A172 (cell line): ENCODE measurements at regions not wholly inside any gene's neighbourhood (a gene's known extent, or its start where the extent isn't known, plus 50 kb on each side); places are given as distances from the start of the nearest gene placed in this dataset.
"Not testable (repeated sequence)": the region's sequence is repeated elsewhere in the genome, so short reads cannot be mapped to it uniquely, and the experiment has no call there.

ENCODE experiments used
- DNase-seq: peaks from one replicate; pipeline ENCODE4 v3.0.0-alpha.2; 2015; ENCODE audit warnings: low spot score

GRCh38 chr4:65265526-65265925, 404.8 kb downstream of the EPHA5 start:
- DNase-seq, result no peak

DNA sequence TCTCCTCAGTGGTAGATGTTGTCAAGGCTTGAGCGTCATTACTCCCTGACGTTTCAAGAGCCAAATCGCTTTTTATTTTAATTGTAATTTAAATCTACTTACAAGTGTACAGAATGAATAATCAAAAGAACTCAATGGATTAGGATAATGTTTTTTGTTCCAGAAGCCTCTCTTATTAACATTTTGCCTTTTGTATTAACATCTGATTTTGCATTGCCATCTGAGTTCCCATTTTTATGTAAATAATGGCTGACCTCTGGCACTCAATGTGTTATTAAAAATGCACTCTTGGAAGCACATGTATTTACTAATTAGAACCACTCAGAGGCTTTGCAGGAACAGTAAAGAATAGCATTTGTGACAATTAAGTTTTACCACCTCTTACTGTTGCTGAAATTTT, 411.0 kb downstream of the EPHA5 start:
- DNase-seq, result no peak

DNA sequence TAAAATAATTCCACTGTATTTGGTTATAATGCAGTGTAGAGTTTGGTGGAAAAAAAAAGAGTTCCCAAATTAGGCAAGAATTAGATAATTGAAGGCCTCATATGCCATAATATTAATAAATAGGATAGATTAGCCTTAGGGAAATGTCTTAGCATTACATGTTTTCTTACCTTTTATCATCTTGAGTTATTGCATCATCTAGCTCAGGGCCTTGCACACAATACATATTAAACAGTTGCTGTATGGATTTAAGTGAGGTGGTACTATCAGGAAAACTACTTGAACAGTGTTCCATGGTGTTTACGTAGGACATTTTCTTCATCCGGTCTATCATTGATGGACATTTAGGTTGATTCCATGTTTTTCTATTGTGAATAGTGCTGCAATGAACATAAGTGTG, 419.4 kb downstream of the EPHA5 start:
- DNase-seq, result no peak

GRCh38 chr4:65249111-65249510, 421.2 kb downstream of the EPHA5 start:
- DNase-seq, result no peak

DNA sequence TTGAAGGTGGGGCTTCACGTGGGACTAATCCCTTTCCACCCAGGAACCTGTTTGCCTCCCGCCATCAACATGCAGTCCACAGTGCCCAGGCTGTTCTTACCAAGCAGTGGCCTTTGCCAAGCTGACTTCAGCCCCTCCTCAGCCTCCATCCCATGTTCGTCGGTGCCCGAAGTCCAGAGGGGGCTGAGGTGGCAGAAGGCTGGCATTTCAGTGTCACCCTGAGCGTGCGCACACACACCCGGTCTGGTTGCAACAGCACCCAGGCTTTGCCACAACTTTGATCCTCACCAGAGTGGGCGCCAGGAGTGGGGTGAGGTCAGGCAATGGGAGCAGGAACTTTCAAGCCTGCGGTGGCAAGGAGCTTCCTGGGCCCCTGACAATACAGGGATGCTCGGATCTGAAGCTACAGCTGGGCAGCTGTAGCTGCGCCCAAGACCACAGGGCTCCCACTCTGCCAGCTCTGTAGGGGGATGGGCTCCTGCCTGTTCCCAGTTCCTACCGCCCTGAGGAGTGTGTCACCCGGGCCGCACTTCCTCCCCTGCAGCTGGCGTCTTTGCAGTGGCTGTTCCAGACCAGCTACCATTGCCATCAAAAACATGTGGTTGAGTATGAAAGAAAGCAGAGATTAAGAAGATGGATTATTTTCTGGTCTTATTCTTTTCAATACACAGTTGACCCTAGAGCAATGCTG, 428.0 kb downstream of the EPHA5 start:
- DNase-seq, result no peak

GRCh38 chr4:65241257-65241997, 428.9 kb downstream of the EPHA5 start:
- DNase-seq, result peak; percentile 58

GRCh38 chr4:65234061-65234460, 436.2 kb downstream of the EPHA5 start:
- no peak for DNase-seq

GRCh38 chr4:65227628-65228027, 442.7 kb downstream of the EPHA5 start:
- DNase-seq, result no peak

DNA sequence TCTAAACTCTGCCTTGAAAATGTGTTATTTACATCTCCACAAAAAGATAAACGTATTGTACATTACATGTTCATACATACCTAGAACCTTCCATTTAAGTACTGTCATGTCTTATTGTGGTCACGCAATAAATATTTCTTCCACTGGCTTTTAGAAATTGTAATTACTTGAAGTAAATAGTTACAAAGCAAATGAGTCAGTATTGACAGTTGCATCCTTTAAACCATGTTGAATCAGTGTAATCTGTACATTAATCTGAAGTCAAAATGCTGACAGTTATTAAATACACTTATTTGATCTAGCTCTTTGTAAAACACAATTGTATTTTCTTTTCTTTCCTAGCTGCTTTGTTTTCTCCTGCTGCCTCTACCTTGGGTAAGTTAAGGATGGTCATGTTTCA, 446.7 kb downstream of the EPHA5 start:
- no peak for DNase-seq

DNA sequence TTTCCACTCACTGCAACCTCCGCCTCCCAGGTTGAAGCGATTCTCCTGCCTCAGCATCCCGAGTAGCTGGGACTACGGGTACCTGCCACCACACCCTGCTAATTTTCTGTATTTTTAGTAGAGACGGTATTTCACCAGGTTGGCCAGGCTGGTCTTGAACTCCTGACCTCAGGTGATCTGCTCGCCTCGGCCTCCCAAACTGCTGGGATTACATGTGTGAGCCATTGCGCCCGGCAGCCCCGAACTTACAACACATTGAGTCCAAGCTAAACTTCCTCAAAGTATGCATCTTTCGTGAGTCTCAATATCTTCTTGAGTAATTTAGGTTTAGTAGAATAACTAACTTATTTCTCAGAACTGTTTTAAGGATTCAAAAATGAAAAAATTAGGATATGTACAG, 447.2 kb downstream of the EPHA5 start:
- not testable (repeated sequence) for DNase-seq

DNA sequence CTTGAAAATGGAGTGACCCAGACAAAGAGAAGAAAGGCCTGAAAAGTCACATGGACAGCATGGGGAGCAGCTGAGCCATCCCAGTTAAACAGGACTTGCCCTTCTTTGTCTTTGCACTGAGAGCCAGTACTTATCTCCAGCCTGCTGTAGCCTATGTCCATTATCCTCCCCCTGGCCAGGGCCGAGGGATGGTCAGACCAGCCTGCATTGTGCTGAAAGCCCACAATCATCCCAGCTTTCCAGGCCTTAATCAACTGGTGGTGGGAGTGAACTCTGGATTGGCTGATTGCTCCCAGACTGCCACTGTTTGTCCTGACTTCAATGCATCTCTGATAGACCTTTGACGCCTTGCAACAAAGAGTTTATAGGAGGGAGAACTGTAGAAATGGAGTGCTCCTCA, 453.1 kb downstream of the EPHA5 start:
- DNase-seq, result no peak

DNA sequence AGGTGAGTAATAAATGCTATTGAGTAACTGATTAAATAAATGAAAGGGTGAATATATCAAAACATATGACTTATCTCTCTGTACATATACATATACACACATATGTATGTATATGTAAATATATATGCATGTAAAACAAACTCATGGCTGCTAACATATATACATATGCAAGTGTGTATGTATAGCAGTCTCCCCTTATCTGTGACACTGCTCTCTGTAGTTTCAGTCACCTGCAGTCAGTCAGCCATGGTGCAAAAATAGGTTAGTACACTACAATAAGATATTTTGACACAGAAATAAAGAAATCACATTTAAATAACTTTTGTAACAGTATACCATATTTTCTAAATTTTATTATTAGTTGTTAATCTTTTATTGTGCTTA, 467.4 kb downstream of the EPHA5 start:
- no peak for DNase-seq

- DNase-seq, result no peak
Measured at GRCh38 chr4:65202165-65202852, 468.0 kb downstream of the EPHA5 start.

GRCh38 chr4:65195666-65196065, 474.6 kb downstream of the EPHA5 start:
- no peak for DNase-seq

GRCh38 chr4:65195002-65195401, 475.3 kb downstream of the EPHA5 start:
- DNase-seq, result no peak

DNA sequence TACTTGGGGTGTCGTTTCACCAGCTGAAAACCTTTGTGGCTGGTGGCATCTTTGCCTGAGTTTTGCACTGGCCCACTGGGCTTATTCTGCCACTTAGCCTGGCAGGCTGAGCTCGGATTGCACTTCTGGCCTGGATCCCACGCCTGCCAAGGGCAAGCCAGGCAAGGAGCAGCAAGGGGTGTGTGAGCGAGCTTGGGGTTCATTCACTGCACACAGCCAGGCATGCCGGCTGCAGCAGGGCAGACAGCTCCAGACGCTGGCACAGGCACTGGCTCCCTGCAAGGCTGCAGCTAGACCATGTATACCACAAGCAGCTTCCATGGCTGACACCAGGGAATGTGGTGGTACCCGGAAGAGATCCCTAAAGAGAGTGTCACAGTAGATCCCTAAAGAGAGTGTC, 476.3 kb downstream of the EPHA5 start:
- DNase-seq, result no peak

DNA sequence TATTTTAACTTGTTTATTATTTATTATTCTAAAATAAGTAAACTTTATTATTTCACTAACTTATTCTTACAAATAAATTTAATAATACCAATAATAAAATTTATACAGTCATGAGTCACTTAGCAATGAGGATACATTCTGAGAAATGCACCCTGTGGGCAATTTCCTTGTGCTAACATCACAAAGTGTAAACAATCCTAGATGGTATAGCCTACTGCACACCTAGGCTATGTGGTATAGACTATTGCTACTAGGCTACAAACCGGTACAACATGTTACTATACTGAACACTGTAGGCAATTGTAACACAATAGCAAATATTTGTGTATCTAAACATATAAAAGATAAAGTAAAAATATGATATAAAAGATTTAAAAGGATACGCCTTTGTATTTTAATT, 479.5 kb downstream of the EPHA5 start:
- no peak for DNase-seq

- no peak for DNase-seq
Measured at GRCh38 chr4:65175585-65175984, 494.7 kb downstream of the EPHA5 start.

GRCh38 chr4:65170768-65171514, 499.3 kb downstream of the EPHA5 start:
- DNase-seq, result no peak

DNA sequence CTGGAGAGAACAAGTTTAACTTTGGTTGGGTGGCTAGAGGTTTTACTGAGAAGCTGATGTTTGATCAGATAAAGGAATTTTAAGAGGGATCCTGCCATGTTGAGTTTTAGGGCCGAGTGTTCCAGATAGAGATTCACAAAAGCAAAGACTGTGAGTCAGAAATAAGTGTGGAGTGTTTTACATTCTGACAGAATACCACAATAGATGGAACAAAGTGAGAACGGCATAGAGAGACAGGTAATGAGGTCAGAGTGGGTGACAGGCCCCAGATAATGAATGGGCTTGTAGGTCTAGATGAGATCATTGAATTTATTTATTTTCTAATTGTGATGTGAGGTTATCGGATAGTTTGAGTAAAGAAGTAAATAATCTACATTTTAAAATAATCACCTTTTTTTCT, 502.6 kb downstream of the EPHA5 start:
- no peak for DNase-seq

DNA sequence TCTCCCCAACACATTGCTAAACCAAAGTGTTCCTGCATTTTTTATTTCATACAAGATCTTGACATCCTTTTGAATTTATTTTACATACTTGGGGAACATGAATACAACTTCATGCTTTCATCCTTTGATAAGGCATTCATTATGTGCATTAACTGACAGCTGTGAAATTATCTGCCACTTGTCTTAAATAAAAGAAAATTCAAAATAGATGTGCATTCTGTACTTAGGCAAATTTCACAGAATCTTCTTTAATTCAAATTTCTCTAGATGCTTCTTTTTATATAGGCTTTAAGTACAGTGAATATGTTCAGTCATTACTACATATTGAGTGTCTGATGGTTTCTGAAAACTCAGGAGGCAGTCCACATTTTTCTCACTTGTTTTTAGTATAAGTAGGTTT, 518.1 kb downstream of the EPHA5 start:
- DNase-seq, result no peak

DNA sequence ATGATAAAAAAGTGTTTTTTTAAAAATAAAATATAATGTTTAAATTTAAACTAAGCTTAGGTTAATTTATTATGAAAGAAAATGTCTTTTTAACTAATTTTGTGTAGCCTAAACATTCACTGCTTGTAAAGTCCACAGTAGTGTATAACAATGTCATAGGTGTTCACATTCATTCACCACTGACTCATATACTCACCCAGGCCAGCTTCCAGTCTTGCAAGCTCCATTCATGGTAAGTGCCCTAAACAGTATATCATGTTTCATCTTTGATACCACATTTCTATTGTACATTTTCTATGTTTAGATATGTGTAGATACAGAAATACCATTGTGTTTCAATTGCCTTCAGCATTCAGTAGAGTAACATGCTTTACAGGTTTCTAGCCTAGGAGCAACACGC, 530.3 kb downstream of the EPHA5 start:
- no peak for DNase-seq
